Breast epithelium (tissue), 3 donors: ENCODE measurements at regions not wholly inside any gene's neighbourhood (a gene's known extent, or its start where the extent isn't known, plus 50 kb on each side); places are given as distances from the start of the nearest gene placed in this dataset.

Experiments used
- CTCF ChIP-seq, 3 donors: fragments of 450-650 bp; IDR thresholded peaks; one replicate each; pipeline ENCODE4 v1.5.1; 2016 to 2017; ENCODE audit warnings: antibody characterized with exemption in 3 of 3, mild to moderate bottlenecking in 3 of 3, moderate library complexity in 3 of 3
- POLR2A ChIP-seq: fragments of 450-650 bp; IDR thresholded peaks from one replicate; pipeline ENCODE4 v1.6.1; 2016; ENCODE audit warnings: antibody characterized with exemption, mild to moderate bottlenecking, moderate library complexity

DNA sequence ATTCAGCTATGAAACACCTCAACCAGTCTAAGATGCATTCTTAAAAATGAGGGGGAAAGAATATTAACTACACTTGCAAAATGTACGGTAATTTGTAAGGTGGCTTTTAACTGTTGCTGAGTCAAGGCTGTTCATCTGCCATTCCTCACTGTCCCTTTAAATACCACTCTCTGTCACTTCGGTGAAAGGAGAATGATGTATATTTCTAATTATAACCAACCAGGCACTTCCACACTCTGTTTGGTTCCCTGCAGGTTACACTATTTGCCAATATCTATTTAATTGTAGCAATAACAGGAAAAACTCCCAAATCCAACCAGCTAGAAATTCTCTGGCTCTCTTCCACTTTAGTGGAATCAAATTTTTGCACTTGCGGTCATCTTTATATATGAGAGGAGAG lies 70.5 kb upstream of the SLCO3A1 start:
- TF ChIP-seq CTCF (IDR thresholded peaks at IDR 0.05) (no peak), POLR2A (no peak)
